Stimulated activated CD4-positive, alpha-beta T cell treated with anti-CD3 and anti-CD28 coated beads, Interleukin-1b, Interleukin-23, amount 100 ng/mL, for 24 hours (primary cell): ENCODE measurements at regions not wholly inside any gene's neighbourhood (a gene's known extent, or its start where the extent isn't known, plus 50 kb on each side); places are given as distances from the start of the nearest gene placed in this dataset.

ENCODE experiments used
- DNase-seq, 4 experiments: peaks; one replicate each; pipeline ENCODE4 v3.0.0-alpha.2; 2020; ENCODE audit warnings: low read depth in 4 of 4, low spot score in 1 of 4

DNA sequence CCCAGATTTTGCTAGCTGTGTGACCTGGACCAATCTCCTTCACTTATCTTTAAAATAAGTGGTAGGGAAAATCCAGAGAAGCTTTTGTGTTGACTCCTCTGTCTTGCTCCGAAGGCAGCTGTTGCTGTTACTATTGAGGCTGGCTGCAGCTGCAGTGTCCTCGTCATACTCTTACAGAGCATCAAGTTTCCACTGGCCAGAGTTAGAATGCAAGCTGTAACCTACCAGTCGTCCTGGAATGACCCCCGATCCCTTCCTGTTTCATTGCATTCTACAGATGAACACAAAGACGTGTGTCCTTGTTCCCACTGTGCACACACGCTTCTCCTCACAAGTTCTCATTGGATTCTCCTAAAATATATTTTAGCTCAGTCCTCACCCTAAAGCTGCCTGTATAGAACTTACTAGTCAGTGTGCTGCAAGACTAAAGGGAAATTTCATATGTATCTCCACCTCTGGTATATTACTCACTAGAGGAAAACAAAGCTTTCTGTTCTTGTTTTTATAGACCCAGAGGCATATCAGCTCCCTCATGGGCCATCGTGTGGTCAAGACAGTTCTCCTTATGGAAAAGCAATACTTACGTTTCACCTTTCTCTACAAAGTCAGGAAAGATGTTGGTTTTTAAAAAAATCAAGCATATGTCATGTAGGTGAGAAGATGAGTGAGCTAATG lies 589.8 kb downstream of the LMO7 start:
- DNase-seq, result no peak

DNA sequence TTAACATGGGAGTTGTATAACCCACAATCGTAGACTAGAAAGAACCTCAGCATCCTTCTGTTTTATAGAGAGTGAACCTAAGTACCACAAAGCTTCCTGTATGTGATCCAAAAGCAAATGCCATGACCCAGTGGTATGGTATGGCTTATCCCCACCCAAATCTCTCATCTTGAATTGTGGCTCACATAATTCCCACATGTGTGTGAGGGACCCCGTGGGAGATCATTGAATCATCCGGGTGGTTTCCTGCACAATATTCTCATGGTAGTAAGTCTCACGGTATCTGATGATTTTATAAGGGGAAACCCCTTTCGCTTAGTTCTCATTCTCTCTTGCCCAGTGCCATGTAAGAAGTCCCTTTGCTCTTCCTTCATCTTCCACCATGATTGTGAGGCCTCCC lies 587.9 kb downstream of the LMO7 start:
- no peak for DNase-seq

DNA sequence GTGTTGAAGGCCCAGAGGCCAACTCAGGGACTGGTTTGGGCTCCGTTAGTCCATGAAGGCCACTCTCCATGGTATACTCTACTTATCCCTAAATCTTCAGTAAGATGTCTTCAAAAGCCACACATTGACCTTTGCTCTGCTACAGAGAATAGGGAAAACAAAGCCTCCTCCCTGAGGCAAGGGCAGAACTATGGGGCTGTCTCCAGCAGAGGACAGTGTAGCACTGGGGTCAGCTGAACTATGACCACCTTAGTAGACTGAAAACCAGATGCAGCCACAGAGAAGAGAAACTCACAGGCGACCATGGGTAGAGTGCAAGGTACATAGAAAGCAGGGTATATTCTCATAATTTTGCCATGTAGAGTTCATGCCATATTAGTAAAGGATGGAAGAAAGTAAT lies 587.4 kb downstream of the LMO7 start:
- DNase-seq, result no peak

DNA sequence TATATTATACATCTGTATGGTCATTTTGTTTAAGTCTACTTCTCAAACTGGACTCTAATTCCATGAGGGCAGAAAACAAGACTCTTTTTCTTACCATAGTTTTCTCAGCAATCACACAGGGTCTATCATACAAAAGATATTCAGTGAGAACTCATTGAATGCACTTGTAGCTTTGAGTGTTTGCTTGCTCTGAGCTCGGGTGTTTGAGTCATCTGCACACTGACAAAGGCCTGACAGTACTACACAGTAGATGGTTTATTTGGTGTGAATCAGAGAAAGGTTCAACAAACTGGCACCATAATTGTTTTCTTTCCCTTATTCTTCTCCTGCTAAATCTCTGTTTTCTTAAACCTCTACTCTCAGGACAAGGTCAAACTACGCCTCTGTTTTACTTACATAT lies 586.4 kb downstream of the LMO7 start:
- no peak for DNase-seq

DNA sequence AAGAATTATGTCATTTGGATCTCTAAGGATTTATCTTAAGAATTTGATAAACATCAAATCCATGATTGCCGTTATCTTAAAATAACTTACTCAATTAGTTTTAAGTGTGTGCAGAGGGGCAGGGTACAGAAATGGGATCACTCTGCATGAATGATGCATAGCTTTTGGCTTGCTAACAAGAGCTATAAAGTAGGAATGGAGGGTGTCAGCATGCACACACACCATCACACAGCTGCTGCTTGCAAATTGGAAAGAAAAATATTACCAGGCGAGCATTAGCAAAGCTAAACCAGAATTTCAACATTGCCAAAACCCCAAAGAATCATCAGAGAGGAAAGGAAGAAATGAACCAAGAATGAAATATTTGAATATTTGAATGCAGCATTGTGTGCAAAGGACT lies 580.6 kb downstream of the LMO7 start:
- no peak for DNase-seq

DNA sequence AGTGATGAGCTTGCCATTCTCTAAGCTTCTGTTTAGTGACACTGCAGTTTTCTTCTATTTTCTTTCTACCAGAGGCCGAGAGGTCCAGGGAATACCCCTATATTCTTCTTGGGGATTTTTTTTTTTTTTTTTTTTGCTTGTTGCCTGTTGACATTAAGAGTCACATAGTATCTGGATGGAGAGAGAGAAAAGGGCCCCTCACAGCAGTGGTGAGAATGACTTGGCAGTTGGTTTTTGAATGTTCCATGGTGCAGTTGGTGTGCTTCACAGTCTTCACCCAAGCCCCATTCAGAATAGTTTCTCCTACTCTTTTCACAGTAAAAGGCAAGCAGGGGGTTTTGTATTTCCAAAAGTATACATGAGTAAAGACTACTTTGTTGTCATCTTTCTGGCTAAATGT lies 577.9 kb downstream of the LMO7 start:
- DNase-seq, result no peak

DNA sequence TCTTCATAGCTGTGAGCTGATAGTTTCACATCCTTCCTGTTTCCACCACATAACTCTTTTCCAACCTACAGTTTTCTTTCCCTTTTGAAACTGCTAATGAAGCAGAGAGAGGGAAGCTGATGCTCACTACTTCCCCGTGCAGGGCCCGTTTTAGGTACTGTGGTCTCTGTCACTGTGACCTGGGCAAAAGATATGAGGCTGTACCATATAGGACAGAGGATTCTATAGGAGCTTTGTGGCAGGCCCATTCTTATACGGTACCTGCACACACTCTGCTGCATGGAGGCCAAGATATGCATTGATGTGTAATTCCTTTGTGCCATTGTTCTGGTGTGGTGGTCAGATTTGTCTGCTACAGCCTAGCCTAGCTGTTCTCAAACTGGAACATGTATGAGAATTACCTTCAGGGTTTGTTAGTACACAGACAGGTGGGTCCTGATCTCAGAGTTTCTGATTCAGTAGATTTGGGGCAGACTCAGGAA lies 577.3 kb downstream of the LMO7 start:
- no peak for DNase-seq

DNA sequence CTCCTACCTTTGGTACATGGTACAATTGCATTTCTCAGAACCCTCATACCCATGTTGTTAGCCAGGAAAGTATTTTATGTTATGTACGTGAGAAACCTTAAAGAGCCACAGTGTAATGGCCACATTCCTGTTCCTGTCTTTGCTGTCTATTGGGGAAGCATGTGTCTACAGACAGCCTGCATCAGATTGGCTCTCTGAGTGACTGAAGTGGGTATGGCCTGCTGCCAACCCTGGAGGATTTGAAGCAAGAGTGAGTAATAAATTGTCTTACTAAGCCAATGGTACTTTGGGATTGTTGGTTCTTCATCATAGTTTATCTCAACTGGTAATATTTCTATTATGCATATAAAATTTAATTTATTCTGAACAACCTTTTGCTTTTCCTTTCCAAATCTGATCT lies 574.1 kb downstream of the LMO7 start:
- no peak for DNase-seq

DNA sequence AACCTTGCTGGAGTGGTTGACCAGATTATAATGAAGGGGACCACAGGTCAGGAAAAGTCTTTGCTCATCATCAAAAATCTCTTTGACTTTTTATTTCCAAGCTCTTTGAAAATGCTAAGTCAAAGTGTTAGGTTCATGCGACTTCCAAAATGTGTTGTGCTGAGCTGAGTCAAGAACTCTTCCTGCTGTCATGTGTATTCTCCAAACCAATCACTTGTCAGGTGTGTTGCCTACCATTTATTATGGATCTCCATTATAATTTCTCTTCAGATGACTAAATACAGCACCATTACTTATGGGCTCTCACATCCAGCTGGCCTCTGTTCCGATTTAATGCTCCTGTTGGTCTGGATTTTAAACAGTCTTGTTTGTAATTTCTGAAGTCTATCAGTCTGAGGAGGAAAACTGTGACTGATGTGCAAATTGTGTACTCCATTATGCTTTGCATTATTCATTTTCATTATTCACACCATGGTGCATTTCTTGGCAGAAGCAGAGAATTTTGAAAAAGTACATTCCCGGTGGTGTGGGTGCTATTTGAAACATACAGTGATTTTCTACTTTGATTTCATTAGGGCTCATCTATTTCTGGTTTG lies 562.5 kb downstream of the LMO7 start:
- no peak for DNase-seq

DNA sequence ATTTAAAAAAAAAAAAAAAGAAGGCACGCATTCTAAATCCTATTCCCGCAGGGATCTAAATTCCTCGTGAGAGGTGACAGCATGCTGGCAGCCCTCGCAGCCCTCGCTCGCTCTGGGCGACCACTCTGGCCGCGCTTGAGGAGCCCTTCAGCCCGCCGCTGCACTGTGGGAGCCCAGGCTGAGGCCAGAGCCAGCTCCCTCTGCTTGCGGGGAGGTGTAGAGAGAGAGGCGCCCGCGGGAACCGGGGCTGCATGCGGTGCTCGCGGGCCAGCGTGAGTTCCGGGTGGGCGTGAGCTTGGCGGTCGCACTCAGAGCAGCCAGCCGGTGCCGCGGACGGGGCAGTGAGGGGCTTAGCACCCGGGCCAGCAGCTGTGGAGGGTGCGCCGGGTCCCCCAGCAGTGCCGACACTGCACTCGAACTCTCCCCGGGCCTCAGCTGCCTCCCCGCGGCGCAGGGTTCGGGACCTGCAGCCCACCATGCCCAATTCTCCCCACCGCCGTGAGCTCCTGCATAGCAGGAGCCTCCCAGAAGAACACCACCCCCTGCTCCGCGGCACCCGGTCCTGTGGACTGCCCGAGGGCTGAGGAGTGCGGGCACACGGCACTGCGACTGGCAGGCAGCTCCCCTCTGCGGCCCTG lies 553.9 kb downstream of the LMO7 start:
- DNase-seq, result no peak

DNA sequence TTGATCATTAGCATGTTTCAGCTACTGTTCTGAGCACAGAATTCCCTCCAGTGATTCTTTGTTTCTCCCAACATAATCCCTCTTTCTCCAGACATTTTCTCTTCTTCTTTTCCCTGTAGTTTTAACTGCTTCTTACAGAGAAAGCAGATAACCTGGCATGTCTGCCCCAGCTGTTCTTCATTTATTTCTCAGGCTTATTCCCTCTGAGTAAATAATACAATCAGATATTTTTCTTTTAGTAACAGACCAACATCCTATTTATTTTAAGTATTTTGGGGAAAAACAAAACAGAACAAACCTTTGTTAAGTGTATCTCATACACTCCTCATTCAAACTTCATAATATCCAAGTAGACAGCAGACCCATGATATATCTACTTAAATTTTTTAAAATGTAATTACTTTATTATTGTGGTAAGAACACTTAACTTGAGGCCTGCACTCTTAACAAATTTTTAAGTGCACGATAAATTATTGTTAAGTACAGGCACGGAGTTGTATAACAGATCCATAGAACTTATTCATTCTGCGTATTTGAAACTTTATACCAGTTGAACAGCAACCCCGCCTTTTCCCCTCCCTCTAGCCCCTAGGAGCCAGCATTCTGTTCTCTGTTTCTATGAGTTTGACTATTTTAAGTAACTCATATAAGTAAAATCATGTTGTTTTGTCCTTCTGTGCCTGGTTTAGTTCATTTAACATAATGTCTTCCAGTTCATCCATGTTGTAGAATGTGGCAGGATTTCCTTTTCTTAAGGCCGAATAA lies 540.0 kb downstream of the LMO7 start:
- no peak for DNase-seq

DNA sequence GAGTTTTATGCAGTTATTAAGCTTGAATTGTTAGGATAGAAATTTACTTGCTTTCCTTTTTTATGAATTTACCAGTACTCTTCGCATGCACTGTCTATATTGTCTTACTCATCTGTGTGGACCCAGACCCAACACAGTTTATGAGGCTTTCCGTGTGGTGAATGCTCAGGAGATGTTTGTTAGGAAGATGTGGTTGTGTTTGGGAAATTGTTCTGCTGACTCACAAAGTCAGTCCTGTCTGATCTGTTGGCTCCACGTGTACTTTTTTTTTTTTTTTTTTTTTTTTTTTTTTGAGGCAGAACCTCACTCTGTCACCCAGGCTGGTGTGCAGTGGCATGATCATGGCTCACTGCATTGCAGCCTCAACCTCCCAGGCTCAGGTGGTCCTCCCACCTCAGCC lies 532.5 kb downstream of the LMO7 start:
- DNase-seq, result no peak

DNA sequence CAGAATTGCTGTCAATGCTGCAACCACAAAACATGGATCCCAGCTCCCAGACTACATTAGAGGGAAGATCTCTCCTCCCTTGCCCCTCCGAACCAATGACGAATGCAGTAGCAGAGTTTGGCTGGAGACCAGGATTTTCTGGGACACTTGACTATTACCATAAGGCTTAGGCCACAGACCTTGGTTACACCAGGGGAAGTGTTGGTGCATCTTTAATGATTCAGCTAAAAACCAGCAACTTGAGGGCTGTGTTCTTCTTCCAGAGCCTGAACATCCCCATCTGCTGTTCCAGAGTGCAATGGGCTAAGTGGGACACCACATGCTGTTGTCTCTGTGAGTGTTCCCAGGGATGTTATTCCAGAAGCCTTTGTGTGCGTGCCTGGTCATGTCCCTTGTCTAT lies 528.2 kb downstream of the LMO7 start:
- DNase-seq, result no peak

DNA sequence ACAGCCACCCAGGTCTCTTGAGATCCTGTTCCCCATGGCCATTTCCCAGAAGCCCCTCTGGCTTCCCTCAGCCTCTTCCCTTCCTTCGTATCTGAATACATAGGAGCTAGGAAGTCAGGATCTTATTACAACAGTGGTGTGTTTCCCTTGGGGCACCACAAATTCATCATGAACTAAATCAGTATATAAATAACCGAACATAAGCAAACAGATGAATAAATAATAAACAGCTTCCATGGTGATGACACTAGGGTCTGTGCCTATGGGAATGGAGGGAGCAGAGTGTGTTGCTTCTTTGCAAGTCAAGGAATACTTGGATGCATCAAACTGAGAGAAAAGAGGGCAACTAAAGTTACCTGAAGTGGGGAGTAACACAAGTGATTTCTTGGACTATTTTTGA lies 527.6 kb downstream of the LMO7 start:
- DNase-seq, result no peak

DNA sequence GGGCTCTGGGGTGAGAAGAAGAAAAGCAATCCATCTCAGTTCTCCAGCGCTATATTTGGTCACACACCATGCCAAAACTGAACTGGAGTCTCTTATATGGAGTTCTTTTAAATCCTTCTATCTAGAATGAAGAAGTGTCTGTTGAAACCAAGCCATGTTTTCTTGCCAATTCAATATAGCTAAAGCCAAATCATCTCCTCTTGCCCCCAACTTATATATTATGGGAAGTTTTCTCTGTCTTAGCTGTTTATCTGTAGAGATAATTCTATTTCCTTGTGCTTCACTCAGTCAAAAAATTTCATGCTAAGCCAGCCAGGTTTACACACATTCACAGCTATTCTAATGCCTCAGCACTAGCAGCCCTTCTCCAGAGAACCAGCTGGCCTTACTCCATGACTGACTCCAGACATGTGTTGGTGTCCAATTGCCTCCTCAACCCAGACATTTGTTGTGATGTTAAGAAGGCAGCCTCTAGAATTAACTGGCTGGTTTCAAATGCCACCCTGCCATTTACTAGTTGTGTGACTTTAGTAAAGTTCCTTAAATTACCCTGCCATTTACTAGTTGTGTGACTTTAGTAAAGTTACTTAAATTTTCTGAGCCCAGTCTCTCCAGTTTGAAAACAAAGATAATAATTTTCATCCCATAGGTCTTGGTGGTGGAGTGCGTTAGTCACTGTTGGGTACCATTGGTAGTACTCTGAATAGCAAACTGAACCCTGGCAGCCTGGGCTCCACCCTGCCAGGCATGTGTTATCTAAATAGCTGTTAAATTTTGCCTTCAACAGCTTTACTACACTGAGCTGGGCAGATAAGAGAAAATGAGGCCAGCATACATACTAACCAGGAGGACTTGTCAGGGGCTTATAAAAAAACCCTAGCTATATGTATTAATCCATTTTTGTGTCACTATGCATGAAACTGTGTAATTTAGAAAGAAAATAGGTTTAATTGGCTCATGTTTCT lies 525.1 kb downstream of the LMO7 start:
- DNase-seq, result no peak

DNA sequence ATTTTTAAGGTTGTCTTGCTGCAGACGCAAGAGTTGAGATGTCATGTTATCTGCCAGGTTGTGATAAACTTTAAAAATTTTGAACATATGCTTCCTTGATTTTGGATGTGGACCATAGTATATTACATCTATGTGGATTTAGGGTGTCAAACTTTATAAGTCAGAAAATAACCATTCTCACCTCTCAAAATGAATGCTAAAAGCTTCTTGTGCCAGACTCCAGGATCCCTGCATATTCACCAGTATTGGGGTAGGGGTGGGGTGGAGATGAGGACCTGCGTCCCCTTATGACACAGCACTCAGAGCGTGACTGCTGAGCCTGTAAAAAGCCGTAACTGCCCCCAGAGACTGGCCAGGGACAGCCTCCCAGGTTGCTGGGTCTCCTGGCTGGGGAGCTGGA lies 524.4 kb downstream of the LMO7 start:
- DNase-seq, result no peak

DNA sequence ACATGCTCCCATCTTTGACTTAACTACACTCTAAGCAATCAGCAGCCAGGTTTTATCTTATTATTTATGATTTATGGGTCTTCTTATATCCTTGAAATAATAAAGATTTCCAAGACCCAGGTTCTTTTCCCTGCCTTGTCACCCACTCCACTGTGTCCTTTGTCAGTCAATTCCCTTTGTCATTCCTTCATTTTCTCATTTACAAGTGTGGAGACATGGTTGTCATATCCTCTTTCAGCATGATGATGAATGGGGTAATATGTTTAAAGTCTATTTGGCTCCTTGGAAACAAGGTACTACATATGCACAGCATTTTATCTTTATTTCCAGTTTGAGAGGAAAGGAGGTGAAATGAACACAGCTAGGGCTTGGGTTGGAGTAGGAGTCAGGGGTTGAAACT lies 521.8 kb downstream of the LMO7 start:
- no peak for DNase-seq

DNA sequence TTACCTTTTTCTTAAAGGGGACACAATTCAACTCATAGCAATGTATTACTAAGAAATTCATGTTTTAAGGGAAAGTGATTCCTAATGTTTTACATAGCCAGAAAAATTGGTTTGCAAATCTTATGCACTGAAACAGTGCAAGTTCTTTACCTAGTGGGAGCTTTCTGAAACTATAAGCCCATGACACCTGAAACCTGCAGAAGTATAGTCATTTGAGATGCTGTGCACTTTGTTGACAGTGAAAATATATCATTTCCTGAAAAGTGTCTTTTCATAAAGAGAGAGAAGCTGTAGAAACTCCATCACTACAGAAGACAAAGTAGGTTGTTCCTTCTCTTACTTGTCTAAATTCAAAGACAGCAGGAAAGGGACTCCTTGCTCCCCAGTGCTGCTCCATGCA lies 517.1 kb downstream of the LMO7 start:
- no peak for DNase-seq

DNA sequence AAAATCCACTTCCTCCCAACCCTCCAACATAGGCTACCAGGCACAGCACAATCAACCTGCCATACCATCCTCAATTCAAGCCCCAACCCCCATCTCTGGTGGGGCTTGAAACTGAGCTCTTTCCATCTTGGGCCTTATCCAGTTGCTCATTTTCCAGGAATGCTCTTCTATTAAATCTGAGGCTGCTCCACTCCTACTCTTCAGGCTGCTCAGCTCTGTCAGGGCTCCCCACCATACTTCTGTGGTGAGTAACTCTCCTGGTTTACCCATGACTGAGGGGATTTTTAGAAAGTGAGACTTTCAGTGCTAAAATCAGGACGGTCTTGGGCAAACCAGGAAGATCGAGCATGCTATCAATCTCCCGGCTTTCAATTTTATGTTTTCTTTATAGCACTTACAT lies 512.8 kb downstream of the LMO7 start:
- DNase-seq, result no peak

DNA sequence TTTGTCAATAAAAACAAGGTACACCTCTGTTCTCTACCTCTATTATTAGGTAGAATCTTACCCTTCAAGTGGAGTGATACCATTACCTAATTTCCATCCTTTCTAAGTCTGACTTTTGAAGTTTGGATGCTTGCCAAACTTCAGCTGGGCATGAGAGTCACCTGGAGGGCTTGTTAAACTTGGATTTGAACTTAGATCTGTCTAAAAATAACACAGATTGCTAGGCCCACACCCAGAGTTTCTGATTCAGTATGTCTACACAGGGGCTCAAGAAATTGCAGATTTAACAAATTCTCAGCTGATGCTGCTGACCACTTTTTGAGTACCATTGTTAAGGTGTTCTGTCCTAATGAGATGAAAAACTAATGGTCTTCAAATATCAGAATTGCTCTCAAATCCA lies 512.2 kb downstream of the LMO7 start:
- DNase-seq, result no peak

DNA sequence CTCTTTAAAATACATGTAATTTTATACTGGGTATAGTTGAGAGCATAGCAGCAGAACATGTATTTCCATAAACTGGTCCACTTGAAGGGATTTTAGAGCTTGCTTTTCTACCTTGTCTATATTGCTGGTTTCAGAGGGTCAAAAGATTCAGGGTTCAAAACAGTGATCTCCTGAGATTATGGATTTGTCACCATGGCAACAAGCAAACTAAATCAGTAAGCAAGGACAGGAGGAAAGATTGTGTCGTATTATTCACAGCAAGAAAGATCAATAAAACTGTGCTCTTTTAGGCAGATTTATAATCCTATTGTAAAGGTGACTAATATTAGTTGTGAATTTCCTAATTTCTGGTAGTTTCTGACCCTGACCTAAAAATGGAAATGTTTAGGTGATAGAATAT lies 496.4 kb downstream of the LMO7 start:
- no peak for DNase-seq
